OCI-M2 (cell line): ENCODE measurements at regions not wholly inside any gene's neighbourhood (a gene's known extent, or its start where the extent isn't known, plus 50 kb on each side); places are given as distances from the start of the nearest gene placed in this dataset.

Experiments
- DNase-seq: peaks from one replicate; lab custom pipeline; 2025; ENCODE audit not compliant: unreplicated experiment; lab: John Stamatoyannopoulos, UW

DNA sequence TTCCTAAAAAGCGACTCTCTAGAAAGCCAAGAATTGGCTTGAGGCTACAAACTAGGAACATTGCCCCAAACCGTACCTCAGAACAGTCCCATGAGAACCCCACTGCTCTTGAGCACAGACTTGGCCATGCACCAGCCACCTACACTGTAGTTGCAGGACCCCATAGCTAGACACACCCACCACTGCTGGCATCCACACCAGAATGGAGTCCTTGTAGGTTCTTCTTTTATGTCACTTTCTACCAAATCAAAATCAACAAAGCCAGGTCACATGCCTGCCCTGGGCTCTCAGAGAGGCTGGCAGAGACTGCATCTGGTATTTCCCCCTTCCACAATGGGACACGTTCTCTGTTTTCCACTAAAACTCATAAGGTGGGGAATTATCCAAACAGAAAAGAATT, 290.5 kb downstream of the SHOX2 start:
- no peak for DNase-seq

DNA sequence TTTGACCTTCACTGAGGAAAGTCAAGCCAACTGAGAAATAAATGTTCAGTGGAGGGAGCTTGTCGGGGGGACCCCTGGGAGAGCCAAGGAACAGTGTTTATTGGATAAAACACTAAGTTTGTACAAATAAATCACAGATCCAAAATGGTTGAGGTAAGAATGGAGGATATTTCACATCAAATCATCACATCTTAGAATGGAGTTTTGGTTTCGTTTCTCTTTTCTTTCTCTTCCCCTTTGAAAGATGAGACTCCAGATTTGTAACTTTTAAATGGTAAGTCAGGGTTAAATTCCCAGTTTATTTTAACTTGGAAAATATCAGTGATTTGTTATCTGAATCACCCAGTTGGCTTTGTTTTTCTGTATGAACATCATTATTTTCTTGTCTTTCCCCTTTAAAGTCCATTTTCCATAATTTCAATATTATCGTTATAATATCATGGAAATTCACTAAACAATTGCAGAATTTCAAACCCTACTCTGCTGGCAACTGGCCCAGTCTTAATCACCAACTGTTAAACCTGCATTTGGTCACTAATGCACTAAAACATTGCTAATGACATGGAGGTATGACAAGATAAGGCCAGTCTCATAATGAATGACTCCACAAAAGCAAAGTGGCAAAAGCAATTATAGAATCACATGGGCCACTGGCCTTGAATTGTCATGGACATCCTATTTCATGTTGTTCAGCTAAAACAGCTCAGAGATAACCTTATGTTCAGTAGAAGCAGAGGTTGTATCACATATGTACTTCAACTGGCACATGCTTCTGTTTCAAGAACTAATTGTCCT, 295.1 kb downstream of the SHOX2 start:
- DNase-seq = no peak

GRCh38 chr3:157807280-157807679, 298.9 kb downstream of the SHOX2 start:
- DNase-seq = no peak

- no peak for DNase-seq
These were observed 300.7 kb downstream of the SHOX2 start for GRCh38 chr3:157805538-157805937.

- no peak for DNase-seq
These were observed 291.6 kb upstream of the VEPH1 start for GRCh38 chr3:157794771-157795170.

DNA sequence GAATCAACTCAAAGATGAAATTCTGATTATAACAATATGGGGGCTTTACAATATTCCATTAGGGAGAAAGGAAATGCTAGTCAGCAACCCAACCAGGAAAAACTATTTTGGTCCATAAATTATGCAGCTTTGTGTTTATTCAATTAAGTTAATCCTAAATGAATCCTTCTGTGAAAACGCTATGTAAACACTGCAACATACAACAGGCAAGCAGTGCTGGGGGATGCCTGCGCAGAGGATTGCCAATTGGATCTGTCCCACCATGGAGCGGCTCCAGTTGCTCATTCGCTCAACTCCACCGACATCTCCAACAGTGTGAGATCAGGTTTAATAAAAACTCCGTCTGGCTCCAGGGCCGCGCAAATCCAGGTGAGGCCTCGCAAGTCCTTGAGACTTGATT, 290.5 kb upstream of the VEPH1 start:
- no peak for DNase-seq

- DNase-seq = no peak
These were observed 285.9 kb upstream of the VEPH1 start for GRCh38 chr3:157789162-157789561.

DNA sequence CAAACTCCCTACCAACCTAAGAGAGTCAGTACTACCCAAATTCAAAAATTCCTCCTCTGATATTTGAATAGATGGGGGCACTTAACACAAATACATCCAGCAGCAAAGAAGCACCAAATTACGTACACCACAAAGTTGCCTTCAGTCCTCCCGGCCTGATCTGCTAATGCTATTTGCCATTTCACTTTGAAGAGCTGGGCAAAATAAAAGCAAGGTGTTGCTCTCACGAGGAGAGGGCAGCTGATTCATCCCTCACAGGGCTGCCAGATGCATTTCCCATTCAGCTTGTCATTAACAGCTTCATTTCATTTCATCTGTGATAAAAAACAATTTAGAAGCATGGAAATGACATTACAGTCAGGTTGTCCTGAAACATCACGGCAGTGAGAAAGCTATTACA, 283.4 kb upstream of the VEPH1 start:
- DNase-seq = no peak

GRCh38 chr3:157786211-157786610, 283.0 kb upstream of the VEPH1 start:
- no peak for DNase-seq

DNA sequence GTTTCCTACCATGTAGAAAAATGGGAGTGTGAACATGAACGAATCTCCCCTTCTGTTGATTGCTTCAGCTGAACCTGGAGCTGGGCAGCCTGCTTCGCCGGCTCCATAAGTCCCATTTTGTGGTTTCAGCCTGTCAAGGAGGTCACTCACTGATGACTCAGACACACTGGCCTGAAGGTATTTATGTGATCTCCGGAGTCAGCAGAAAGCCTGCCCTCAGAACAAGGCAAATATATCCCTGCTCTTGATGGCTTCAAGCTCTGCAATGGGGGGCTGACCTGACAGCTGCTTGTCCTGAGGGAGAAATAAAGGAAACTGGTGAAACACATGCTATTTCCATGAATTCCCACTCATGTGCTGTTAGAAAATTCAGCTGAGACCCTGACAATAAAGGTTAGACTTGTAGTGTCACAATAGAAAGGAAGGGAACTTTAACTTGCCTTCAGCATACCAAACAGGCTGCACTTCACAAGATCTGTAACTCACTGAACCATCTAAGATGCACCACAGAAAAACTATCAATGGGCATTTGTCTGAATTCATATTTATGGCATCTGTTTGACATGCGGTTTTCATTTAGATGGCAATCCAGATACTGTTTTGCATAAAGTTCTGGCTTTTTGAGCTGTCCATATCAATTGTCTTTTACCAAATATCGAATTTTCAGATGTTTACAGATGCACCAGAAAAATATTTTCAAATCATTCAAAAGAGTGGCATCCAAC, 282.0 kb upstream of the VEPH1 start:
- DNase-seq = no peak

DNA sequence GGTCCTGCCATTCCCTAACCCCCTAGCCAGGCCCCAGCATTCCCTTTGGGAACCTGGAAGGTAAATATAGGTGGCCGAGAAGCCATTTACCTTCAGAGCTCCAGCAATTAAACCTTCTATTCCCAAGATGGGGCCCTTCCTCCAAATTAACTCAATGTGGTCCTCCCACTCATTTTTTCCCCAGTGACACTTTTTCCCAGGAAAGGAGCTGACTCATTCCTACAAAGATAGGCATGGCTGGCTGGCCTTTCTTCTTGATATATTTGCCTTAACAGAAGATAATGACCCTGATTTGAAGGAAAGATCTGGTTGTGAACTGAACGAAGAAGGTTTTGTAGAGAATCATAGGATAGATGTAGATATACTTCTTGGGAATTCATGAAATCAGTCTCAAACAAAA, 279.0 kb upstream of the VEPH1 start:
- no peak for DNase-seq

DNA sequence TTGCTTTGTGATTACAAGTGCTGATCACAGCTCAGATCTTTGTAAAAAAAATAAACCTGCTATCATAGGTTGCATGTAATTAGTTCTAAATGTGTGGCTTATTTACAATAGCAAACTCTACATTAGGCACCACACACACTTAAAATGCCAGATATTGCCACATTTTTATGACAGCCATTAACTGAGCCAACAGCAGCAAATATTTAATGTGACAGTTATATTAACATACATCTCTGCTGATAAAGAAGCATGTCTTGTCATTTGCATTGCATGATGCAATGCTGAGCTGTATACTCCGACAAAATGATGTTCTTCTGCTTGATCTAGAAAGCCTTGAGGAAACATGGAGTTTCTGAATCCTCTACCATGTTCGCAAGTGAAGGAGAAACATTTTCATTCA, 273.6 kb upstream of the VEPH1 start:
- no peak for DNase-seq

- DNase-seq = no peak
These were observed 272.2 kb upstream of the VEPH1 start for GRCh38 chr3:157775446-157775845.

GRCh38 chr3:157769378-157769777, 266.2 kb upstream of the VEPH1 start:
- no peak for DNase-seq

DNA sequence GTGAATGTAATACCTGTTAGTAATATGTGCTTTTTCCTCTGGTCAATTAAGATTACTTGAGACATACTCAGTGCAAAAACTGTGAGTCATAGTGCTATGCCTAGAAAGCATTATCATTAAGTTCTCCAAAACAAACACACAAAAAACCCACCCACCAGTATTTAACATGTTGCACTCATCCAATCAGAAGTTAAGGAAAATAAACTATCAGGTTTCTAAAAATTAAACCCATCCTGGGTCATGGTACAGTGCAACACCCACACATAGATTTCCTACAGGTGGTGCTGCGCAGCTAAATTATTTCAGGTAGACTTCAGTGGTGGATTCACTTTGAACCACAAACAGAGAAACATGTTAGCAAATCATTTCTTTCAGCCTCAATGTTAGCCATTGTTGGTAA, 264.4 kb upstream of the VEPH1 start:
- no peak for DNase-seq

DNA sequence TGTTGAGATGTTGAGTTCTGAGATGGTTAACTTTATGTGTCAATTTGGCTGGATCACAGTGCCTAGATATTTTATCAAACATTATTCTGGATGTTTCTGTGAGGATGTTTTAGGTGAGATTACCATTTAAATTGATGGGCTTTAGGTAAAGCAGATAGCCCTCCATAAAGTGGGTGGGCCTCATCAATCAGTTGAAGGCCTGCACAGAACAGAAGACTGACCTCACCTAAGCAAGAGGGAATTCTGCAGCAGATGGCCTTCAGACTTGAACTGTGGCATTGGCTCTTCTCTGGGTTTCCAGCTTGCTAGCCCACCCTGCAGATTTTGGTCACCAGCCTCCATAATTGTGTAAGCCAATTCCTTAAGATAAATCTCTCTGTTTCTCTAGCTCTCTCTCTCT, 260.4 kb upstream of the VEPH1 start:
- DNase-seq = no peak

GRCh38 chr3:157759311-157759710, 256.1 kb upstream of the VEPH1 start:
- no peak for DNase-seq

- no peak for DNase-seq
These were observed 252.0 kb upstream of the VEPH1 start for GRCh38 chr3:157755233-157755632.

GRCh38 chr3:157754451-157754850, 251.2 kb upstream of the VEPH1 start:
- no peak for DNase-seq

DNA sequence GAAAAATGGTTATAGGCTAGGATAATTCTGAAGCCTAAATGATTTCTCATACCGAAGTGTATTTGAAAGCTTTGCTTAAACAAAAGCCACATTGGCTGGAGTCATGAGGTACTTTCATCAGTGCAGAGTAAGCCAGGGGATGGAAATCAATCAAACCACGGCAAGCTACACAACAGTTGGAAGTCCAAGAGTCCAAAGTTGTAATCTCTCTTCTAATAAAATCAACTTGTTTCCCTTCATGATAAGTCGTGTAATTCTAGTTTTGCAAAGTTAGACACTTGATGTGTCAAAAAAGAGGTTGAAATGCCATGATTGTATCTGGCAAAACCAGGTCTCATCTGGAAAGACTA, 250.5 kb upstream of the VEPH1 start:
- DNase-seq = no peak

DNA sequence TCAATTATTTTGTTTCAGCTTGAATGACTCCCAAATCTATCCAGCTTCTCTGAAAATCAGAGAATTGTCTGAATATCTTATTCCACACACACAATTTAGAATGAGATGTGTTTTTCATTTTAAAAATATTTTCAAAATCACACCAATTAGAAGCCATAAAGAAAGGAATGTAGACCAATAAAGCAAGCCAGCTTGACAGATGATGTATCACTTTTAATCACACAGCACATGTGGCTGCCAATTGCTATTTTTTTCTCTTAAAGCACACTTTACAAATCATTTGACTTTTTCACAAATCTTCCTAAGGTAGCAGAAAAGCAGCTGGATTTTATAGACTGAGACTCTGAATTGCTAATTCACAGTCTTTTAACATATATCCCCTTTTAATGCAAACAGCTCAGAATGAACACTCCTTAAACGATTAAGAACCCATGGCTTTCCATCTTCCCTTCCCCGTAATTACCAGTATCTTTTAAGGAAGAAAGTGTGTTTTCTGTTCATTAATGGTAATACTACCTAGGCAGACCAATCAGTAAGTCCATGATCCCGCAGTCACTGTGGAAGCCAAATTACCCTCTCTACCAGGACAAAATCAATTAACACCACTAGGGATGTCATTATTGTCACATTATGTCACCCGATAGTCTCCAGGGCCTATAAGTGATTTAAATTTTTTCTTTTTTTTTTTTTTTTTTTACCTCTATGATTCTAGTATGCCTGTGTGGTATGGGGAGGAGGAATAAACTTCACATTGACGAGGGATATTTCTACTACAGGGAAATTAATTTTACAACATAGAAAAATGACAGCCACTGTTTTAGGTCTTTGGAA, 250.0 kb upstream of the VEPH1 start:
- DNase-seq = no peak

GRCh38 chr3:157752554-157752953, 249.3 kb upstream of the VEPH1 start:
- no peak for DNase-seq
